ENCODE measurements at regions not wholly inside any gene's neighbourhood (a gene's known extent, or its start where the extent isn't known, plus 50 kb on each side); places are given as distances from the start of the nearest gene placed in this dataset.

DNA sequence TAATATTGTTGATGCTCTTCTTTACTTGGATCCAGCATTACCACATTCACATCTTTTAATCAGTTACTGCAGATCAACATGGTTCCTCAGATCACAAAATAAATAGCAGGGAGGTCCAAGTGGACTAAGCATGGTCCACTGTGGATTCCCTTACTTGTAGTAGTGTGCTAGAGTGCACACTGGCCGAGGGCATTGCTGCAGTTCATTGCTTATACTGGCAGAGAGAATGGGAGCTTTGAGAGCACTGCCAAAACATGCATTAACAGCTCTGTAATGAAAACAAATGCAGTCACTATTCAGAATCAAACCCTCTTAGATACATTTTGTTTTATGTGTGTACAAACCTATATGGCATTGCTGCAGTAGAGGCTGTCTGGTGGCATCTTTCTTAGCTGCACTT is 471.5 kb downstream of the CD109 start:
- TF ChIP-seq GATA2 (IDR thresholded peaks at IDR 0.05; ENCODE audit: low read depth, low read length): no peak
- TF ChIP-seq GATA3 (IDR thresholded peaks at IDR 0.05; ENCODE audit: low read depth, low read length): no peak

DNA sequence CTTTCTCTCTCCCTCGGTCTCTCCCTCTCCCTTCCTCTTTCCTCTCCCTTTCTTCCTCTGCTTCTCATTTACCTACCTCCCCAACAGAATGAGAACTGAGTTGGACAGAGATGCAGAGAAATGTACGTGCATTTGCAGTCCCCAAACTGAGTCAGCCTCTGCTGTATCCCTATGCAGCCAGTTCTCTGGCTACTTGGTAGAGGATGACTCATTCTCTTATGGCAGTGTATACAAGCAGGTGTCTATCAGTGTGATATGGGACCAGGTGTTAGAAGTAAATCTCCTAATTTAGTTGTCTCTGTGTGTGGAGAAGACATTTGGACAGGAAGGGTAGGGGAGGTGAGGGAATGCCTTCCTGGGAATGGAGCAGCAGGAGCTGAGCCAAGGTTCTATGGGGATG is 470.8 kb downstream of the CD109 start:
- no peak for TF ChIP-seq GATA3 (IDR thresholded peaks at IDR 0.05; ENCODE audit: low read depth, low read length)
- no peak for TF ChIP-seq GATA2 (IDR thresholded peaks at IDR 0.05; ENCODE audit: low read depth, low read length)

DNA sequence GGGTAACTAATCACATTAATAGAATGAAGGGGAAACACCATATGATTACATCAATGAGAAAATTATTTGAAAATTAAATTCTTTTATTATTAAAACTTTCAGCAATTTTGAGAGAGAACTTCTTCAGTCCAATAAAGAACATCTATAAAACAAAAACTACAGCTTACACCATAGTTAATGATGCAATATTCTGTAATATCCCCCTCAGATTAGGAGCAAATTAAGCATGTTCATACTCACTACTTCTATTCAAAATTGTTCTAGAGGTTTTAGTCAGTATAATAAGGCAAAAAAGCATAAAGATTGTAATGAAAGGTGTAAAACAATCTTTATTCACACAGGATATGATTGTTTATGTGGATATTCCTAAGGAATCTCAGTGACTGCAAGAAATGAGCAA is 465.4 kb downstream of the CD109 start:
- TF ChIP-seq GATA2 (IDR thresholded peaks at IDR 0.05; ENCODE audit: low read depth, low read length) (no peak), GATA3 (IDR thresholded peaks at IDR 0.05; ENCODE audit: low read depth, low read length) (no peak)

DNA sequence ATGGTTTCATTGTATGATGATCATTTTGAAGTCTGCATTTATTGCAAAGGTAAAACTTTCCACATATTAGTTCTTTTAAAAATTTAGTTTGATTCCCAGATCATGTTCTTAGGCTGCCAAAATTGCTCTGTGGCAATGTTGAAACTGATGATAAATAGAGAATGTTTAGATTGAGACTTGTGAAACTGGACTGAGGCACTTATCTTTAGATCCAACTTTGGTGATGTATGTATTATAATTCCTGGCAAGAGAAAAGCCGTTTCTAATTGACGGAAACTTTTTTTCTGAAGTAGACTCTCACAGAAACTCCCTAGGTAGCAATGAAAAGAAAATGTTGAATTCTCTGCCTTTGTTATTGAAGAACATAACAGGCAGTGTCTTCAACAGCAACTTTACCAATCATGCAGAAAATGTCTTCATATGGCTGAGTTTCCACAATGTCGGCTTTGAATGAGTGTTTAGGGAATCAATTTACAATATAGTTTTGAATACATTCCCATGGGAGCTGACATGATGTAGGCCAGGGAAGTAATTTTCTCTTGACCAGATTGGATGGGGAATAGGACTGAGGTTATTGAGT is 456.2 kb downstream of the CD109 start:
- no peak for TF ChIP-seq GATA3 (IDR thresholded peaks at IDR 0.05; ENCODE audit: low read depth, low read length)
- TF ChIP-seq GATA2 (IDR thresholded peaks at IDR 0.05; ENCODE audit: low read depth, low read length): no peak

DNA sequence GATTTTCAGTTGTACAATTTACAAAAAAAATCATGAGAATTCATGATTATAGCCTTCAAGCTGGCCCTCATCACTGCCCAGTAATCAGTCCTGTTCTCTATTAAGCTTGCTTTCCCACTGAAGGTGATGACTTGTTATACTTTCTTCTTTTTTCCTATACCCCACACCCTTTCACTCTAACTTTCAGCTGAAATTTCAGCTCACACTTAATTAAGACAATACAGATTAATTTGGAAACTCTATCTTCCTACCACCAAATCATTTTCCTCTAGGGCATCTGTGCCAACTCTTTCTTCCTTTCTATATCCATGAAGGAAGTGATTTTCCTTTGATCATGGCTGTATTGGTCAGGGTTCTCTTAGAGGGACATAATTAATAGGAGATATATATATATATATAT is 449.9 kb downstream of the CD109 start:
- TF ChIP-seq GATA3 (IDR thresholded peaks at IDR 0.05; ENCODE audit: low read depth, low read length) (no peak), GATA2 (IDR thresholded peaks at IDR 0.05; ENCODE audit: low read depth, low read length) (no peak)

DNA sequence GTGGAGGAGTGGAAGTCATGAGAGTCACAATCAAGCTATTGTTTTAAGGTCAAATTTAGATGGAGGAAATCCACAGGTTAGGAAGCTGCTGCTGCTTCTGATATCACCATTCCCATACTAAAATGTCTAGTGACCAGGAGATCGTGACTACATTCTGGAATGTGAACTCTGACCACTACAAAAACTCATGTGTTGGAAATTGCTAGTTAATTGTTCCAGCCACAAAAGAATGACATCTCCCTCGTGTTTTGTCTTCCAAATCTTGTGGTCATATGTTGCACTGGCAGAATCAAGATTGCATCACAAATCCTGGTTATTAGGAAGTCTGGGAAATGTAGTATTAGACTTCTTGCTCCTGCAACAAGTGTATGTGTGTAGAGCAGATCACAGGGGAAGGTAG is 441.9 kb downstream of the CD109 start:
- TF ChIP-seq GATA2 (IDR thresholded peaks at IDR 0.05; ENCODE audit: low read depth, low read length) (no peak), GATA3 (IDR thresholded peaks at IDR 0.05; ENCODE audit: low read depth, low read length) (no peak)

DNA sequence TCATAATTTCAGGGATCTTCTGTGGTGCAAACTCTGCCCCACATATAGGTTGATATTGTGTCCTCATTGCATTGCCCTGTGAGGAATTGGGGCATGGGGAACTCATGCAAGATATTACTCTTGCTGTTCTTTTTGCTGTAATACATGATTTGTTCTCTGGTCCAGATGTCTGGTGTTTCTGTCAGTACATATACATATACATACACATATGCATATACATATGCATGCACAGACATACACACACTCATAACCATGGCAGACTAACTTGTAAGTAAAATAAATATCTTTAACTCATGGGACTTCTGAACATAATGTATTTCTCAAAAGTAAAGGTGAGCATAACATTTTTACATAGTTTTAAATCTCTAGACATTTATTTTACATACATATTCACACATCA is 438.3 kb downstream of the CD109 start:
- TF ChIP-seq GATA3 (IDR thresholded peaks at IDR 0.05; ENCODE audit: low read depth, low read length) (no peak), GATA2 (IDR thresholded peaks at IDR 0.05; ENCODE audit: low read depth, low read length) (no peak)

DNA sequence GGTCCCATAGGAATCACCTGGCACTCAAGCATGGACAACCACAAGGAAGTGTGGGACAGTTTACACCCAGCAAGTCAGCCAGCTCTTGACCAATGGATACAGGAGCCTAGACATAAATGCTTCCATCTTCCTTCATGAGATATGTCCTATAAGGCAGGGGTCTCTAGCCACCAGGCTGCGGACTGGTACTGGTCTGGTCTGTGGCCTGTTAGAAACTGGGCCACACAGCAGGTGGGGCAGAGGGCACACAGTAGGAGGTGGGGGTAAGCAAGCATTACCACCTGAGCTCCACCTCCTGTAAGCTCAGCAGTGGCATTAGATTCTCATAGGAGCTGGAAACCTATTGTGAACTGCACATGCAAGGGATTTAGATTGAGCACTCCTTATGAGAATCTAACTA is 437.1 kb downstream of the CD109 start:
- TF ChIP-seq GATA2 (IDR thresholded peaks at IDR 0.05; ENCODE audit: low read depth, low read length) (no peak), GATA3 (IDR thresholded peaks at IDR 0.05; ENCODE audit: low read depth, low read length) (no peak)

DNA sequence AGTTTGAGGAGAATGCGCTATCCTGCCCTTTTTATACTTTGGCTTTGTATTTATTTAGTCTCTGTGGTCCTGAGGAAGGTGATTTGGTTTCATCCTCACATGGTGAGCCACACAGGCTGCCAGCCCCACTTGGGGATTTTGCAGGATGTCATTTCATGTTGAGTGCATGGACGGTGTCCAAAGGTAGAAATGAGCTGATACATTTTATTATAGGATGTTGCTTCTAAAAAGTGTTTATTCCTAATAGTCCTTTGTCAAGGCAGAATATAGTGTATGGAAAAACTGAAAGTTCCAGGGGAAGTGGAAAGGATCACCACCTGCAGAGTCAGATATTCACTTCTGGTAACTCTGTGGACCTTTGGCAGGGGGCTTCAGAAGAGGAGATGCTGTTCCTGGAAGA is 434.6 kb downstream of the CD109 start:
- no peak for TF ChIP-seq GATA3 (IDR thresholded peaks at IDR 0.05; ENCODE audit: low read depth, low read length)
- TF ChIP-seq GATA2 (IDR thresholded peaks at IDR 0.05; ENCODE audit: low read depth, low read length): no peak

DNA sequence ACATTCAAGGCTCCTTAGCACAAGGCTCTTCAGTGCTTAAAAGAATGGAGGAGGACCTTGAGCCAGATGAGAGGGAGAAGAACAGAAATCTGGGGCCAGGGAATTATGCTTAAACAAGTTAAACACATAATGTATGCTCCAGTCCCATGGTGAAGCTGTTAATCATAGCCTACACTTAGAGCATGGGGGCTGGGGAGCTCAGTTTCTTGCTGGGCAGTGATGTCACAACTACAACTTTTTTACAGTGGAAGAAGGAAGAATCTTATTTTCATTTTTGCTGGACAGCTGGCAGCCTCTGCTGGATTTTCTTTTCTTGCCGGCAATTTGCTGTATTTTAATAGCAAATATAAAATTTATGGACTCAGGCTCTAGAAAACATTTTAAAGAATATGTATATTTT is 432.5 kb downstream of the CD109 start:
- TF ChIP-seq GATA3 (IDR thresholded peaks at IDR 0.05; ENCODE audit: low read depth, low read length) (no peak), GATA2 (IDR thresholded peaks at IDR 0.05; ENCODE audit: low read depth, low read length) (no peak)

DNA sequence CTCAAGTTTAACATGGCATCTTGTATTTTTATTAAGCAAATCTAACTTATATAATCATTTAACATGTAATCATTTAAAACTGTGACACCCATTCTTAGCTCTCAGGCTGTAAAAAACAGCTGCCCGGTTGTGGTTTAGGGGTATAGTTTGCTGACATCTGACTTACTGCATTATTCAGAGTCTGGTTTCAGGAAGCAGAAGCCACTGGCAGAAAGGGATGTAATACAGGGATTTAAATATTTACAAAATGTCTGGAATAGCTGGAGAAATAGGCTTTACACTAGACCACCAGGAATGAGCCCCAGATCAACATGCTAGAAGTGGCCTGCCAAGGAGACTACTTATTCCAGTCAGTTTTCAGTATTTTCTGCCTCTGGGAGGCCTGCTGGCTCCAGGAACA is 421.1 kb downstream of the CD109 start:
- no peak for TF ChIP-seq GATA2 (IDR thresholded peaks at IDR 0.05; ENCODE audit: low read depth, low read length)
- TF ChIP-seq GATA3 (IDR thresholded peaks at IDR 0.05; ENCODE audit: low read depth, low read length): no peak

DNA sequence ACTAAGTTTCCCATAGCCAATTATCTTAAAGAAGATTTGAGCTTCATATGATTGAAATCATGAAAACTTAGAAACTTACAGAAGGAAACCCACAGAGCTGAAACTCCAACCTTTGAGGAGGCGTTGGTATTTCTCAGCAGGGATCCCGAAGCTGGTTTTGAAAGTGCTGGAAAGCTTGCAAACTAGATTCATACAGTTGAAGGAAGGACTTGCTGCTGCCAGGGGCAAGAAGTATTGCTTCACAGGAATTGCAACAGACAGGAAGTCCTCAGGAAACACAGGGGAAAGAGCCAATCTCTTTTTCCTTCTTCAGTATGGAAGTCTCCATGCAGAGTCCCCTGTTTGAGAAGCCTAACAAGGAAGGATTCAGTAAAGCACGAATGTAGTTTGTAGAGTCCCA is 419.7 kb downstream of the CD109 start:
- TF ChIP-seq GATA3 (IDR thresholded peaks at IDR 0.05; ENCODE audit: low read depth, low read length): no peak
- no peak for TF ChIP-seq GATA2 (IDR thresholded peaks at IDR 0.05; ENCODE audit: low read depth, low read length)

DNA sequence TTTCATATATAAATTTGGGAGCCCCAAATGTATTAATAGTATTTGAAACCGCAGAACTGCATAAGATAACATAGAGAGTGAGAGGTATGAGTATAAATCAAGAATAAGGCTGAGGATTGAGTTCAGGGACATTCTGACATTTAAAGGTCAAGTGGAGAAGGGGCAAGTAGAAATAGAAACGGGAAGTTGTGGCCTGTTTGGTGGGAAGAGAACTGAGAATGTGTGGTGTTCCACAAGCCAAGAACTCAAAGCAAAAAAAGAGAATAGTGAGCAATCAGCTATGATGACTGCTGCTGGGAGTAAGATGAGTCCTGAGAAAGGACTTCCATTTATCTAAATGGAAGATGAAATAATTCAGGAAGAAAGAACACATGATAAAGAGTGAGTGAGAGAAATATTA is 418.4 kb downstream of the CD109 start:
- no peak for TF ChIP-seq GATA2 (IDR thresholded peaks at IDR 0.05; ENCODE audit: low read depth, low read length)
- TF ChIP-seq GATA3 (IDR thresholded peaks at IDR 0.05; ENCODE audit: low read depth, low read length): no peak

DNA sequence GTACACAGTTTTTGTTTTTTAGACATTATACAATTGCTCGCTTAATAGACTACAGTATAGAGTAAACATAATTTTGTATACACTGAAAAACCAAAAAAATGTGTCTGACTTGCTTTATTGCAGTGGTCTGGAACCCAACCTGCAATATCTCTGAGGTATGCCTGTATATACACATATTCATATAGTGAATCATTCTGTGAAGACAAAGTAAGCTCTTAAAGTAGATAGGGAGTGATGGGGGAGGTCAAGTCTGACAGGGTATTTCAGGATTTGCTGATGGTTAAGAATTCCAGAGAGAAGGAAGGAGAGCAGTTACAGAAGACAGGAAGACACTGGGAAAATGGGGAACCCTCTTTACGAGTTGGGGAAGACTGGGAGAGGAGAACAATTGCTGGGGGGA is 417.9 kb downstream of the CD109 start:
- TF ChIP-seq GATA3 (IDR thresholded peaks at IDR 0.05; ENCODE audit: low read depth, low read length) (no peak), GATA2 (IDR thresholded peaks at IDR 0.05; ENCODE audit: low read depth, low read length) (no peak)

DNA sequence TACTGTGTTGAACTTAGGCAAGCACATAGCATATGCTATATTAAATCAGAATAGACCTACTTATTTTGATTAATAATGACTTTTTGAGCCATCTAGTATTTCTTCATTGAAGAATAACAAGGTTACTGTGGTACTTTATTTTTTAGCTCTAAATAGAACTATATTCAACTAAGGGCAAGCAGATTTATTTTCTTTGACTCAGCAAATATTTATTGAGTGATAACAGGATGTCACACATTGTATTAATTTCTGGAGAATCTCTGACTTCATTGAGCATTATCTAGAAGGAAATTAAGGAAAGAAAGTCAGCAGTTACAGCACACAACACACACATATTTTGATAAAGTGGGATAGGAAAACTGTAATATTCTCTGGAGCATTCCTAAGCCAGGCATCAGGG is 407.4 kb downstream of the CD109 start:
- TF ChIP-seq GATA3 (IDR thresholded peaks at IDR 0.05; ENCODE audit: low read depth, low read length) (no peak), GATA2 (IDR thresholded peaks at IDR 0.05; ENCODE audit: low read depth, low read length) (no peak)

DNA sequence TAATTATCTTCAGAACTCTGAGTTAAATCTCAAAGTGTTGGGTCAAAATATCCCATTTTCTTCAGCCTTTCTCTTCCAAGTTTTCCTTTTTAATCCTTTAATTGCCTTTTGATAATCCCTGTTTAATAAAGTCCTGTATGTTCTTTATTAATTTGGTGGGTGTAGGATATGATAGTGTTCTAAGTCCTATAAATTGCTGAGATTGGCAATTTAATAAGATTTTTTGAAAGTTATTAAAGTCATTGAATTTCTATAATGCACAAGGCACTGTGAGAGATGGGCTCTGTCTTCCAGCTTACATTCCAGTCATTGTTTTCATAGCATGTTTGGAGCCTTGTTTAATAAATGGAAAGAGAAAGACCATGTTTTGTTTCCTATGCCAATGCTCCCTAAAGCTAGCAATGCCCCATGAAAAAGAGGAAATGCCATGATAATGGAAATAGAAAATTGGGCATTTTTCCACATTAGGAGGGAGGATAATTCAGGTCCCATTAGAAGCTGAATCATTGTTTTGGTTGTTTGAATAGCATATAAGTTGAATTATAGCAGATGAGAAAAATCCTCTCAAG is 404.8 kb downstream of the CD109 start:
- TF ChIP-seq GATA3 (IDR thresholded peaks at IDR 0.05; ENCODE audit: low read depth, low read length) (no peak), GATA2 (IDR thresholded peaks at IDR 0.05; ENCODE audit: low read depth, low read length) (no peak)

Data from SH-SY5Y (cell line).